H9 (cell line): ENCODE measurements at regions not wholly inside any gene's neighbourhood (a gene's known extent, or its start where the extent isn't known, plus 50 kb on each side); places are given as distances from the start of the nearest gene placed in this dataset.

Source experiments
- DNase-seq: peaks from one replicate; pipeline ENCODE4 v3.0.0-alpha.2; 2017
- H2AFZ ChIP-seq: one replicate; pipeline ENCODE4 v1.6.1; 2013; ENCODE audit warnings: mild to moderate bottlenecking, low read length, control low read depth, moderate library complexity
- H2AK5ac ChIP-seq: 2 replicates; pipeline ENCODE4 v1.6.1; 2013; ENCODE audit warnings: low read length, control low read depth, mixed read lengths; ENCODE audit not compliant: insufficient read length
- H2BK120ac ChIP-seq: one replicate; pipeline ENCODE4 v1.6.1; 2013; ENCODE audit warnings: low read depth, mild to moderate bottlenecking, low read length, control low read depth, inconsistent platforms; ENCODE audit not compliant: poor library complexity, severe bottlenecking
- H2BK12ac ChIP-seq: 2 replicates; pipeline ENCODE4 v1.6.1; 2013; ENCODE audit warnings: low read length, control low read depth, mixed read lengths, low read depth; ENCODE audit not compliant: insufficient read length
- H2BK15ac ChIP-seq: 2 replicates; pipeline ENCODE4 v1.6.1; 2013; ENCODE audit warnings: low read depth, low read length, control low read depth
- H2BK20ac ChIP-seq: one replicate; pipeline ENCODE4 v1.6.1; 2013; ENCODE audit warnings: low read depth, mild to moderate bottlenecking, low read length, control low read depth, inconsistent platforms; ENCODE audit not compliant: poor library complexity, severe bottlenecking
- H2BK5ac ChIP-seq: 2 replicates; pipeline ENCODE4 v1.6.1; 2013; ENCODE audit warnings: low read length, control low read depth, mixed read lengths; ENCODE audit not compliant: insufficient read length
- H3K14ac ChIP-seq: 2 replicates; pipeline ENCODE4 v1.6.1; 2013; ENCODE audit warnings: low read length, control low read depth; ENCODE audit not compliant: insufficient read depth
- H3K18ac ChIP-seq: 2 replicates; pipeline ENCODE4 v1.6.1; 2013; ENCODE audit warnings: low read depth, mild to moderate bottlenecking, mixed read lengths, low read length, control low read depth; ENCODE audit not compliant: insufficient read length
- H3K23ac ChIP-seq: 2 replicates; pipeline ENCODE4 v1.6.1; 2013; ENCODE audit warnings: low read length, control low read depth, mixed read lengths, low read depth; ENCODE audit not compliant: insufficient read length
- H3K23me2 ChIP-seq: 2 replicates; pipeline ENCODE4 v1.6.1; 2013; ENCODE audit warnings: low read depth, mild to moderate bottlenecking, mixed read lengths, low read length, control low read depth; ENCODE audit not compliant: insufficient read length, poor library complexity, severe bottlenecking
- H3K27ac ChIP-seq: 2 replicates; pipeline ENCODE4 v1.5.1; 2013; ENCODE audit warnings: low read length, control low read depth, mixed read lengths, low read depth; ENCODE audit not compliant: insufficient read length
- H3K27me3 ChIP-seq: 2 replicates; pipeline ENCODE4 v1.6.1; 2013; ENCODE audit warnings: low read length, control low read depth, inconsistent platforms; ENCODE audit not compliant: insufficient read depth
- H3K4ac ChIP-seq: 2 replicates; pipeline ENCODE4 v1.6.1; 2013; ENCODE audit warnings: low read depth, mild to moderate bottlenecking, control low read depth, inconsistent platforms, low read length, moderate library complexity
- H3K4me1 ChIP-seq: 2 replicates; pipeline ENCODE4 v1.6.1; 2013; ENCODE audit warnings: low read length, control low read depth, inconsistent platforms; ENCODE audit not compliant: insufficient read depth
- H3K4me2 ChIP-seq: 2 replicates; pipeline ENCODE4 v1.6.1; 2013; ENCODE audit warnings: low read length, control low read depth, mixed read lengths; ENCODE audit not compliant: insufficient read length, insufficient read depth
- H3K56ac ChIP-seq: 2 replicates; pipeline ENCODE4 v1.6.1; 2013; ENCODE audit warnings: low read depth, mild to moderate bottlenecking, mixed read lengths, low read length, control low read depth; ENCODE audit not compliant: insufficient read length
- H3K79me1 ChIP-seq: 2 replicates; pipeline ENCODE4 v1.6.1; 2013; ENCODE audit warnings: low read depth, mild to moderate bottlenecking, moderate library complexity, low read length, control low read depth, inconsistent platforms; ENCODE audit not compliant: insufficient read depth, poor library complexity, severe bottlenecking
- H3K79me2 ChIP-seq: 2 replicates; pipeline ENCODE4 v1.6.1; 2013; ENCODE audit warnings: low read length, control low read depth, inconsistent platforms; ENCODE audit not compliant: insufficient read depth
- H3K9ac ChIP-seq: 2 replicates; pipeline ENCODE4 v1.6.1; 2013; ENCODE audit warnings: low read length, control low read depth, mixed read lengths; ENCODE audit not compliant: insufficient read length; ENCODE audit errors: extremely low read depth
- H3K9me3 ChIP-seq: one replicate; pipeline ENCODE4 v1.6.1; 2013; ENCODE audit warnings: low read depth, low read length, inconsistent platforms; ENCODE audit not compliant: control insufficient read depth
- H3T11ph ChIP-seq: one replicate; pipeline ENCODE4 v1.6.1; 2013; ENCODE audit warnings: mild to moderate bottlenecking, low read length, control low read depth, inconsistent platforms
- H4K20me1 ChIP-seq: one replicate; pipeline ENCODE4 v1.6.1; 2013; ENCODE audit not compliant: control insufficient read depth, insufficient read length, insufficient read depth
- H4K5ac ChIP-seq: 2 replicates; pipeline ENCODE4 v1.6.1; 2013; ENCODE audit warnings: low read depth, mild to moderate bottlenecking, mixed read lengths, low read length, control low read depth; ENCODE audit not compliant: insufficient read length
- H4K8ac ChIP-seq: replicated peaks from 2 replicates; pipeline ENCODE4 v1.6.1; 2013; ENCODE audit warnings: low read length, control low read depth, mixed read lengths, low read depth; ENCODE audit not compliant: insufficient read length
- H4K91ac ChIP-seq: 2 replicates; pipeline ENCODE4 v1.6.1; 2013; ENCODE audit warnings: low read depth, mild to moderate bottlenecking, moderate library complexity, mixed read lengths, low read length, control low read depth; ENCODE audit not compliant: insufficient read length
- H3K27ac Mint-ChIP-seq, 3 experiments: 2 replicates in 2 of 3; 3 replicates in 1 of 3; pipeline ENCODE4 v1.8.0; 2020 to 2021; ENCODE audit warnings: mixed read lengths in 3 of 3, mild to moderate bottlenecking in 1 of 3, moderate library complexity in 1 of 3
- H3K27me3 Mint-ChIP-seq: 2 replicates; pipeline ENCODE4 v1.8.0; 2021; ENCODE audit warnings: low read depth, mild to moderate bottlenecking, moderate library complexity, mixed read lengths
- H3K36me3 Mint-ChIP-seq, 3 experiments: 2 replicates in 2 of 3; 3 replicates in 1 of 3; pipeline ENCODE4 v1.8.0; 2020 to 2021; ENCODE audit warnings: low read depth in 3 of 3, mixed read lengths in 3 of 3; ENCODE audit not compliant: insufficient read depth in 1 of 3
- H3K4me1 Mint-ChIP-seq, 2 experiments: 2 replicates each; pipeline ENCODE4 v1.8.0; 2020; ENCODE audit warnings: mixed read lengths in 2 of 2
- H3K4me3 Mint-ChIP-seq, 2 experiments: 2 replicates in 1 of 2; 3 replicates in 1 of 2; pipeline ENCODE4 v1.8.0; 2020 to 2021; ENCODE audit warnings: mild to moderate bottlenecking in 2 of 2, mixed read lengths in 2 of 2, moderate library complexity in 1 of 2
- H3K9me3 Mint-ChIP-seq, 2 experiments: 2 replicates in 1 of 2; 3 replicates in 1 of 2; pipeline ENCODE4 v1.8.0; 2020; ENCODE audit warnings: mild to moderate bottlenecking in 2 of 2, mixed read lengths in 2 of 2, moderate library complexity in 1 of 2
- TF ChIP-seq, protein P1 (sequence below): fragments of 200-600 bp; sonication (generic); conservative IDR thresholded peaks from 3 replicates; pipeline ENCODE4 v1.8.0; 2021; ENCODE audit warnings: antibody characterized with exemption, mild to moderate bottlenecking

GRCh38 chr1:215439549-215439948 lies 127.6 kb upstream of the KCTD3 start:
- H2BK12ac ChIP-seq: no peak overlapping the region
- H3K14ac ChIP-seq: no peak overlapping the region
- no peak overlapping the region for H2BK5ac ChIP-seq
- no peak overlapping the region for H3K4me3 Mint-ChIP-seq
- H4K20me1 ChIP-seq: no peaks in the 10 kb centered on the region
- H4K8ac ChIP-seq: no peak overlapping the region
- DNase-seq: no peak
- peaks cover 8 to 15% of the 10 kb centered on the region in 2 experiments; a peak in 3 of 5 replicates for H3K9me3 Mint-ChIP-seq
- no peak overlapping the region for H3K4ac ChIP-seq
- no peak overlapping the region for H2BK15ac ChIP-seq
- H2BK120ac ChIP-seq: no peak overlapping the region
- no peak overlapping the region for H3K4me2 ChIP-seq
- no peak overlapping the region for H3T11ph ChIP-seq
- H3K23ac ChIP-seq: no peak overlapping the region
- no peak overlapping the region for H2AK5ac ChIP-seq
- no peaks in the 10 kb centered on the region for H3K23me2 ChIP-seq
- H3K27me3 ChIP-seq: no peaks in the 10 kb centered on the region
- H3K36me3 Mint-ChIP-seq: peaks cover 0 to 14% (median 2%) of the 10 kb centered on the region in 3 experiments; a peak in 2 of 7 replicates
- H2AFZ ChIP-seq: no peak overlapping the region
- H3K9me3 ChIP-seq: no peaks in the 10 kb centered on the region
- no peak overlapping the region for H3K18ac ChIP-seq
- H3K4me1 Mint-ChIP-seq: peaks cover 0 to 6% of the 10 kb centered on the region in 2 experiments; a peak in 1 of 4 replicates
- 0 out of 7 replicates have a peak overlapping the region, but pooled peaks of 1 of the 3 experiments have one; percentile 20 for H3K27ac Mint-ChIP-seq
- no peaks in the 10 kb centered on the region for H3K79me2 ChIP-seq
- H2BK20ac ChIP-seq: no peak overlapping the region
- TF ChIP-seq, protein P1, sequence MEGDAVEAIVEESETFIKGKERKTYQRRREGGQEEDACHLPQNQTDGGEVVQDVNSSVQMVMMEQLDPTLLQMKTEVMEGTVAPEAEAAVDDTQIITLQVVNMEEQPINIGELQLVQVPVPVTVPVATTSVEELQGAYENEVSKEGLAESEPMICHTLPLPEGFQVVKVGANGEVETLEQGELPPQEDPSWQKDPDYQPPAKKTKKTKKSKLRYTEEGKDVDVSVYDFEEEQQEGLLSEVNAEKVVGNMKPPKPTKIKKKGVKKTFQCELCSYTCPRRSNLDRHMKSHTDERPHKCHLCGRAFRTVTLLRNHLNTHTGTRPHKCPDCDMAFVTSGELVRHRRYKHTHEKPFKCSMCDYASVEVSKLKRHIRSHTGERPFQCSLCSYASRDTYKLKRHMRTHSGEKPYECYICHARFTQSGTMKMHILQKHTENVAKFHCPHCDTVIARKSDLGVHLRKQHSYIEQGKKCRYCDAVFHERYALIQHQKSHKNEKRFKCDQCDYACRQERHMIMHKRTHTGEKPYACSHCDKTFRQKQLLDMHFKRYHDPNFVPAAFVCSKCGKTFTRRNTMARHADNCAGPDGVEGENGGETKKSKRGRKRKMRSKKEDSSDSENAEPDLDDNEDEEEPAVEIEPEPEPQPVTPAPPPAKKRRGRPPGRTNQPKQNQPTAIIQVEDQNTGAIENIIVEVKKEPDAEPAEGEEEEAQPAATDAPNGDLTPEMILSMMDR: no peak
- no peak overlapping the region for H3K9ac ChIP-seq
- no peaks in the 10 kb centered on the region for H3K79me1 ChIP-seq
- no peaks in the 10 kb centered on the region for H3K4me1 ChIP-seq
- H4K5ac ChIP-seq: no peak overlapping the region
- no peak overlapping the region for H4K91ac ChIP-seq
- H3K27ac ChIP-seq: no peak overlapping the region
- no peak overlapping the region for H3K56ac ChIP-seq
- no peaks in the 10 kb centered on the region for H3K27me3 Mint-ChIP-seq
